ENCODE measurements at regions not wholly inside any gene's neighbourhood (a gene's known extent, or its start where the extent isn't known, plus 50 kb on each side); places are given as distances from the start of the nearest gene placed in this dataset.

- DNase-seq, result peak; percentile 7
Measured at GRCh38 chr5:175282611-175283225, 161.3 kb downstream of the DRD1 start.

- no peak for DNase-seq
Measured at GRCh38 chr5:175281714-175282113, 162.3 kb downstream of the DRD1 start.

- no peak for DNase-seq
Measured at GRCh38 chr5:175281257-175281656, 162.7 kb downstream of the DRD1 start.

GRCh38 chr5:175279506-175279905, 164.5 kb downstream of the DRD1 start:
- no peak for DNase-seq

- DNase-seq, result no peak
Measured at GRCh38 chr5:175275748-175276147, 168.2 kb downstream of the DRD1 start.

- DNase-seq, result no peak
Measured at GRCh38 chr5:175275097-175275496, 168.9 kb downstream of the DRD1 start.

- DNase-seq, result no peak
Measured at GRCh38 chr5:175274171-175274570, 169.8 kb downstream of the DRD1 start.

GRCh38 chr5:175264406-175264805, 179.6 kb downstream of the DRD1 start:
- DNase-seq, result no peak

- no peak for DNase-seq
Measured at GRCh38 chr5:175263776-175264175, 180.2 kb downstream of the DRD1 start.

- DNase-seq, result no peak
Measured at GRCh38 chr5:175261526-175261925, 182.5 kb downstream of the DRD1 start.

- no peak for DNase-seq
Measured at GRCh38 chr5:175261037-175261436, 182.9 kb downstream of the DRD1 start.

GRCh38 chr5:175257847-175258194, 186.2 kb downstream of the DRD1 start:
- no peak for DNase-seq

- no peak for DNase-seq
Measured at GRCh38 chr5:175257128-175257846, 186.7 kb downstream of the DRD1 start.

GRCh38 chr5:175254155-175254554, 189.8 kb downstream of the DRD1 start:
- no peak for DNase-seq

- no peak for DNase-seq
Measured at GRCh38 chr5:175253597-175253996, 190.4 kb downstream of the DRD1 start.

- DNase-seq, result no peak
Measured at GRCh38 chr5:175252234-175252805, 191.7 kb downstream of the DRD1 start.

- no peak for DNase-seq
Measured at GRCh38 chr5:175250426-175250825, 193.6 kb downstream of the DRD1 start.

GRCh38 chr5:175248416-175248905, 195.5 kb downstream of the DRD1 start:
- DNase-seq, result no peak

- DNase-seq, result no peak
Measured at GRCh38 chr5:175246889-175247520, 197.0 kb downstream of the DRD1 start.

GRCh38 chr5:175246242-175246888, 197.6 kb downstream of the DRD1 start:
- no peak for DNase-seq

GRCh38 chr5:175243441-175243840, 200.5 kb downstream of the DRD1 start:
- no peak for DNase-seq

- DNase-seq, result no peak
Measured at GRCh38 chr5:175242207-175242606, 201.8 kb downstream of the DRD1 start.

- DNase-seq, result no peak
Measured at GRCh38 chr5:175238326-175238725, 205.7 kb downstream of the DRD1 start.

Measured in DMS153 (cell line).